ENCODE measurements at regions not wholly inside any gene's neighbourhood (a gene's known extent, or its start where the extent isn't known, plus 50 kb on each side); places are given as distances from the start of the nearest gene placed in this dataset.

- no peaks in the 10 kb centered on the region for H3K23me2 ChIP-seq (ENCODE audit: insufficient read length, low read depth, low read length, poor library complexity, severe bottlenecking)
- no peak overlapping the region for H4K91ac ChIP-seq (ENCODE audit: insufficient read length, low read depth, low read length)
- no CpG with 5 or more reads among the region's 3 CpGs for WGBS (ENCODE audit: extremely low coverage, insufficient read length, low lambda C conversion rate)
- no peak overlapping the region for H3K4ac ChIP-seq (ENCODE audit: low read depth, low read length)
- no peaks in the 10 kb centered on the region for H3K4me1 ChIP-seq (ENCODE audit: insufficient read depth, low read length)
- no peak overlapping the region for H3K4me2 ChIP-seq (ENCODE audit: insufficient read depth, insufficient read length, low read length)
- H2BK5ac ChIP-seq (ENCODE audit: insufficient read length, low read length): no peak overlapping the region
- H3T11ph ChIP-seq (ENCODE audit: low read length): no peak overlapping the region
- no peaks in the 10 kb centered on the region for H3K9me3 ChIP-seq (ENCODE audit: control insufficient read depth, low read depth, low read length)
- DNase-seq: no peak
- no peak overlapping the region for H3K4me3 Mint-ChIP-seq
- no peak for TF ChIP-seq CTCF (conservative IDR thresholded peaks at IDR 0.05)
- H3K14ac ChIP-seq (ENCODE audit: insufficient read depth, low read length): no peak overlapping the region
- H3K79me2 ChIP-seq (ENCODE audit: insufficient read depth, low read length): no peaks in the 10 kb centered on the region
- H3K27me3 Mint-ChIP-seq (ENCODE audit: low read depth): no peaks in the 10 kb centered on the region
- no peak overlapping the region for H2AFZ ChIP-seq (ENCODE audit: low read length)
- H3K27ac ChIP-seq (ENCODE audit: insufficient read length, low read depth, low read length): no peak overlapping the region
- no peak overlapping the region for H3K23ac ChIP-seq (ENCODE audit: insufficient read length, low read depth, low read length)
- H4K5ac ChIP-seq (ENCODE audit: insufficient read length, low read depth, low read length): no peak overlapping the region
- H4K8ac ChIP-seq (replicated peaks; ENCODE audit: insufficient read length, low read depth, low read length): no peak overlapping the region
- no peaks in the 10 kb centered on the region for H3K27me3 ChIP-seq (ENCODE audit: insufficient read depth, low read length)
- H3K18ac ChIP-seq (ENCODE audit: insufficient read length, low read depth, low read length): no peak overlapping the region
- peaks cover 0 to 4% of the 10 kb centered on the region in 2 experiments; a peak in 2 of 4 replicates for H3K4me1 Mint-ChIP-seq
- H3K9me3 Mint-ChIP-seq: no peaks in the 10 kb centered on the region
- H2BK20ac ChIP-seq (ENCODE audit: low read depth, low read length, poor library complexity, severe bottlenecking): no peak overlapping the region
- no peak overlapping the region for H2BK12ac ChIP-seq (ENCODE audit: insufficient read length, low read depth, low read length)
- no peak overlapping the region for H3K9ac ChIP-seq (ENCODE audit: extremely low read depth, insufficient read length, low read length)
- H2AK5ac ChIP-seq (ENCODE audit: insufficient read length, low read length): no peak overlapping the region
- no peak overlapping the region for H2BK15ac ChIP-seq (ENCODE audit: low read depth, low read length)
- no peaks in the 10 kb centered on the region for H3K79me1 ChIP-seq (ENCODE audit: insufficient read depth, low read depth, low read length, poor library complexity, severe bottlenecking)
- H3K27ac Mint-ChIP-seq: peak overlapping the region in 1 of 3 experiments; percentile 58; a peak in 2 of 7 replicates
- no peaks in the 10 kb centered on the region for H4K20me1 ChIP-seq (ENCODE audit: control insufficient read depth, insufficient read depth, insufficient read length)
- no peak overlapping the region for H2BK120ac ChIP-seq (ENCODE audit: low read depth, low read length, poor library complexity, severe bottlenecking)
- no peak overlapping the region for H3K56ac ChIP-seq (ENCODE audit: insufficient read length, low read depth, low read length)
- 0 out of 7 replicates have a peak, but pooled peaks cover 0 to 3% (median 0%) of the 10 kb centered on the region in 3 experiments for H3K36me3 Mint-ChIP-seq (ENCODE audit: insufficient read depth in 1 of 3, low read depth in 3 of 3)
Observed at GRCh38 chr3:110420158-110420641, 651.4 kb upstream of the NECTIN3 start.

Measured in H9 (cell line).